ENCODE measurements at regions not wholly inside any gene's neighbourhood (a gene's known extent, or its start where the extent isn't known, plus 50 kb on each side); places are given as distances from the start of the nearest gene placed in this dataset.

DNA sequence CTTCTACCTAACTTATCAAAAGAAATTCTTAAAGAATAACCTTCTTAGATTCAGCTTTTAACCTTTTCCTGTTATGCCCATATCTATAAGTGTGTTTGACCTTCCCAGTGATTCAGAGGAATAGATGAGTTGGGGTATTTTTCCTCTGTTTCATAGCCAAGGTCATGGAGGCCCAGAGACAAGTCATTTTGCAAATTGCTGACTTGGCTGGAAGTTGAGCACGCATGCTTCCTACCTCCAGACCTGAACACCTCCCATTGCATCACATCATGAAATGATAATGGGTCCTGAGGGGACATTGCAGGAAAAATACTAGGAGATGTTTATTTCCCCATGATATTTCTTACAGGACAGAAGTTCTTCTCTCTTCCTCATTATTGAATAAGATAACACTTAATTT is 158.6 kb upstream of the LMCD1 start:
- H3K9me3 ChIP-seq (ENCODE audit: control insufficient read depth, insufficient read depth, low read depth, low read length): peaks cover 11% of the 10 kb centered on the region; the same call in 1 of the 2 replicates
- no peaks in the 10 kb centered on the region for H3K36me3 ChIP-seq (ENCODE audit: control insufficient read depth, insufficient read depth, low read length)
- no peaks in the 10 kb centered on the region for H3K4me1 ChIP-seq (ENCODE audit: control insufficient read depth, insufficient read depth, low read length)
- no peak for ATAC-seq
- CTCF ChIA-PET: no interaction called here
- POLR2A ChIA-PET: no interaction called here
- no peak overlapping the region for H3K4me3 ChIP-seq (ENCODE audit: low read depth in 2 of 2, low read length in 2 of 2)
- TF ChIP-seq, protein P1, sequence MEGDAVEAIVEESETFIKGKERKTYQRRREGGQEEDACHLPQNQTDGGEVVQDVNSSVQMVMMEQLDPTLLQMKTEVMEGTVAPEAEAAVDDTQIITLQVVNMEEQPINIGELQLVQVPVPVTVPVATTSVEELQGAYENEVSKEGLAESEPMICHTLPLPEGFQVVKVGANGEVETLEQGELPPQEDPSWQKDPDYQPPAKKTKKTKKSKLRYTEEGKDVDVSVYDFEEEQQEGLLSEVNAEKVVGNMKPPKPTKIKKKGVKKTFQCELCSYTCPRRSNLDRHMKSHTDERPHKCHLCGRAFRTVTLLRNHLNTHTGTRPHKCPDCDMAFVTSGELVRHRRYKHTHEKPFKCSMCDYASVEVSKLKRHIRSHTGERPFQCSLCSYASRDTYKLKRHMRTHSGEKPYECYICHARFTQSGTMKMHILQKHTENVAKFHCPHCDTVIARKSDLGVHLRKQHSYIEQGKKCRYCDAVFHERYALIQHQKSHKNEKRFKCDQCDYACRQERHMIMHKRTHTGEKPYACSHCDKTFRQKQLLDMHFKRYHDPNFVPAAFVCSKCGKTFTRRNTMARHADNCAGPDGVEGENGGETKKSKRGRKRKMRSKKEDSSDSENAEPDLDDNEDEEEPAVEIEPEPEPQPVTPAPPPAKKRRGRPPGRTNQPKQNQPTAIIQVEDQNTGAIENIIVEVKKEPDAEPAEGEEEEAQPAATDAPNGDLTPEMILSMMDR (IDR thresholded peaks at IDR 0.05): no peak
- TF ChIP-seq, protein P2, sequence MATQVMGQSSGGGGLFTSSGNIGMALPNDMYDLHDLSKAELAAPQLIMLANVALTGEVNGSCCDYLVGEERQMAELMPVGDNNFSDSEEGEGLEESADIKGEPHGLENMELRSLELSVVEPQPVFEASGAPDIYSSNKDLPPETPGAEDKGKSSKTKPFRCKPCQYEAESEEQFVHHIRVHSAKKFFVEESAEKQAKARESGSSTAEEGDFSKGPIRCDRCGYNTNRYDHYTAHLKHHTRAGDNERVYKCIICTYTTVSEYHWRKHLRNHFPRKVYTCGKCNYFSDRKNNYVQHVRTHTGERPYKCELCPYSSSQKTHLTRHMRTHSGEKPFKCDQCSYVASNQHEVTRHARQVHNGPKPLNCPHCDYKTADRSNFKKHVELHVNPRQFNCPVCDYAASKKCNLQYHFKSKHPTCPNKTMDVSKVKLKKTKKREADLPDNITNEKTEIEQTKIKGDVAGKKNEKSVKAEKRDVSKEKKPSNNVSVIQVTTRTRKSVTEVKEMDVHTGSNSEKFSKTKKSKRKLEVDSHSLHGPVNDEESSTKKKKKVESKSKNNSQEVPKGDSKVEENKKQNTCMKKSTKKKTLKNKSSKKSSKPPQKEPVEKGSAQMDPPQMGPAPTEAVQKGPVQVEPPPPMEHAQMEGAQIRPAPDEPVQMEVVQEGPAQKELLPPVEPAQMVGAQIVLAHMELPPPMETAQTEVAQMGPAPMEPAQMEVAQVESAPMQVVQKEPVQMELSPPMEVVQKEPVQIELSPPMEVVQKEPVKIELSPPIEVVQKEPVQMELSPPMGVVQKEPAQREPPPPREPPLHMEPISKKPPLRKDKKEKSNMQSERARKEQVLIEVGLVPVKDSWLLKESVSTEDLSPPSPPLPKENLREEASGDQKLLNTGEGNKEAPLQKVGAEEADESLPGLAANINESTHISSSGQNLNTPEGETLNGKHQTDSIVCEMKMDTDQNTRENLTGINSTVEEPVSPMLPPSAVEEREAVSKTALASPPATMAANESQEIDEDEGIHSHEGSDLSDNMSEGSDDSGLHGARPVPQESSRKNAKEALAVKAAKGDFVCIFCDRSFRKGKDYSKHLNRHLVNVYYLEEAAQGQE (IDR thresholded peaks at IDR 0.05; ENCODE audit: insufficient read depth in 1 of 2, low read depth in 2 of 2, low read length in 1 of 2): no peak
- no peak for TF ChIP-seq TCF7L2 (IDR thresholded peaks at IDR 0.05; ENCODE audit: low read depth, low read length)
- TF ChIP-seq POLR2AphosphoS5 (IDR thresholded peaks at IDR 0.05; ENCODE audit: low read depth, low read length): no peak
- no peak for TF ChIP-seq SIN3A (IDR thresholded peaks at IDR 0.05; ENCODE audit: borderline replicate concordance, insufficient read depth, low read depth, low read length)
- no TSS peak for BruUV-seq (replicated peaks)
- no peak for DNase-seq (ENCODE audit: low read depth, low spot score)
- no peaks in the 10 kb centered on the region for H3K27me3 ChIP-seq (ENCODE audit: control insufficient read depth, insufficient read depth, low read length)
- intact Hi-C loops (cut with micrococcal nuclease; ENCODE audit: unreplicated experiment): no loop called here
- H3K27ac ChIP-seq (ENCODE audit: low read length): no peak overlapping the region
- in situ Hi-C loops (cut with HindIII; ENCODE audit: low pct_unique_long_range_greater_than_20kb, low sequenced_read_pairs): no loop called here

DNA sequence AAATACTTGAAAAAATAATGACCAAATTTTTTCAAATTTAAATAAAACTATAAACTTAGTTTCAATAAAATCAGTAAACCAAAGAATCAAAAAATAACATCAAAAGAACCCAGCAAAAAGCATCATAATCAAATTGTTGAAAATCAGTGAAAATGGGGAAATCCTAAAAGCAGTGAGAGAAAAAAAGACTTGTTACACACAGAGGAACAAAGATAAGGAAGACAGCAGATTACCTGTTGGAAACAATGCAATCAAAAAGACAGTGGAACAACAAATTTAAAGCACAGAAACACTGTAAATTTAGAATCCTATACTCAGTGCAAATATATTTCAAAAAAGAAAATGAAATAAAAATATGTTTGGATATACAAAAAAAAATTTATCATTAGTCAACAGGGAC is 156.2 kb upstream of the LMCD1 start:
- BruUV-seq (replicated peaks): no TSS peak
- in situ Hi-C loops (cut with HindIII; ENCODE audit: low pct_unique_long_range_greater_than_20kb, low sequenced_read_pairs) (no loop called here), intact Hi-C loops (cut with micrococcal nuclease; ENCODE audit: unreplicated experiment) (no loop called here)
- ChIA-PET CTCF (no interaction called here), POLR2A (no interaction called here)
- H3K4me3 ChIP-seq (ENCODE audit: low read depth in 2 of 2, low read length in 2 of 2): no peak overlapping the region
- H3K9me3 ChIP-seq (ENCODE audit: control insufficient read depth, insufficient read depth, low read depth, low read length): peaks cover 11% of the 10 kb centered on the region; the same call in 1 of the 2 replicates
- H3K27me3 ChIP-seq (ENCODE audit: control insufficient read depth, insufficient read depth, low read length): no peaks in the 10 kb centered on the region
- H3K4me1 ChIP-seq (ENCODE audit: control insufficient read depth, insufficient read depth, low read length): no peaks in the 10 kb centered on the region
- no peak overlapping the region for H3K27ac ChIP-seq (ENCODE audit: low read length)
- TF ChIP-seq, protein P1 (IDR thresholded peaks at IDR 0.05): no peak
- TF ChIP-seq, protein P2 (IDR thresholded peaks at IDR 0.05; ENCODE audit: insufficient read depth in 1 of 2, low read depth in 2 of 2, low read length in 1 of 2): no peak
- TF ChIP-seq TCF7L2 (IDR thresholded peaks at IDR 0.05; ENCODE audit: low read depth, low read length): no peak
- TF ChIP-seq POLR2AphosphoS5 (IDR thresholded peaks at IDR 0.05; ENCODE audit: low read depth, low read length): no peak
- no peak for TF ChIP-seq SIN3A (IDR thresholded peaks at IDR 0.05; ENCODE audit: borderline replicate concordance, insufficient read depth, low read depth, low read length)
- DNase-seq (ENCODE audit: low read depth, low spot score) (no peak), ATAC-seq (no peak)
- H3K36me3 ChIP-seq (ENCODE audit: control insufficient read depth, insufficient read depth, low read length): no peaks in the 10 kb centered on the region
